ENCODE measurements at regions not wholly inside any gene's neighbourhood (a gene's known extent, or its start where the extent isn't known, plus 50 kb on each side); places are given as distances from the start of the nearest gene placed in this dataset.

GRCh38 chr5:36369219-36369690, 67.6 kb upstream of the RANBP3L start:
- ATAC-seq: no peak
- TF ChIP-seq ARNTL (CRISPR knock-in tag; IDR thresholded peaks at IDR 0.05; ENCODE audit: borderline replicate concordance, low read depth) (no peak), TCF4 (CRISPR knock-in tag; IDR thresholded peaks at IDR 0.05; ENCODE audit: borderline replicate concordance) (no peak), ZNF8 (CRISPR knock-in tag; IDR thresholded peaks at IDR 0.05) (no peak), ISL1 (CRISPR knock-in tag; IDR thresholded peaks at IDR 0.05) (no peak), TSHZ2 (CRISPR knock-in tag; IDR thresholded peaks at IDR 0.05) (no peak), SNAI2 (CRISPR knock-in tag; IDR thresholded peaks at IDR 0.05) (no peak), ZFP30 (CRISPR knock-in tag; IDR thresholded peaks at IDR 0.05) (no peak), TOX (CRISPR knock-in tag; IDR thresholded peaks at IDR 0.05; ENCODE audit: borderline replicate concordance) (no peak), POU6F1 (CRISPR knock-in tag; IDR thresholded peaks at IDR 0.05; ENCODE audit: borderline replicate concordance, low read depth) (no peak), OSR1 (CRISPR knock-in tag; IDR thresholded peaks at IDR 0.05) (no peak), CSDC2 (CRISPR knock-in tag; IDR thresholded peaks at IDR 0.05) (no peak), ZC3H10 (CRISPR knock-in tag; IDR thresholded peaks at IDR 0.05) (no peak)

- ATAC-seq: no peak
Observed at GRCh38 chr5:36370073-36370472, 68.4 kb upstream of the RANBP3L start.

GRCh38 chr5:36371366-36371765, 69.7 kb upstream of the RANBP3L start:
- ATAC-seq: no peak
- TF ChIP-seq ZNF565 (CRISPR knock-in tag; conservative IDR thresholded peaks at IDR 0.05; ENCODE audit: low read depth): no peak
- no peak for TF ChIP-seq TSHZ2 (CRISPR knock-in tag; IDR thresholded peaks at IDR 0.05)
- no peak for TF ChIP-seq CSRNP3 (CRISPR knock-in tag; IDR thresholded peaks at IDR 0.05)
- no peak for TF ChIP-seq ISL1 (CRISPR knock-in tag; IDR thresholded peaks at IDR 0.05)
- no peak for TF ChIP-seq BACH2 (CRISPR knock-in tag; IDR thresholded peaks at IDR 0.05; ENCODE audit: borderline replicate concordance)
- TF ChIP-seq OSR1 (CRISPR knock-in tag; IDR thresholded peaks at IDR 0.05): no peak
- no peak for TF ChIP-seq ZFP3 (CRISPR knock-in tag; IDR thresholded peaks at IDR 0.05)
- TF ChIP-seq PPARA (CRISPR knock-in tag; IDR thresholded peaks at IDR 0.05; ENCODE audit: borderline replicate concordance): no peak
- TF ChIP-seq GLIS3 (CRISPR knock-in tag; IDR thresholded peaks at IDR 0.05): no peak
- TF ChIP-seq ESRRG (CRISPR knock-in tag; IDR thresholded peaks at IDR 0.05): no peak
- TF ChIP-seq PATZ1 (CRISPR knock-in tag; IDR thresholded peaks at IDR 0.05; ENCODE audit: borderline replicate concordance): no peak

More at GRCh38 chr5:36370073-36370472, 68.4 kb upstream of the RANBP3L start:
- no peak for TF ChIP-seq GLIS3 (CRISPR knock-in tag; IDR thresholded peaks at IDR 0.05)
- TF ChIP-seq BACH2 (CRISPR knock-in tag; IDR thresholded peaks at IDR 0.05; ENCODE audit: borderline replicate concordance): no peak
- no peak for TF ChIP-seq TSHZ2 (CRISPR knock-in tag; IDR thresholded peaks at IDR 0.05)
- TF ChIP-seq TOX (CRISPR knock-in tag; IDR thresholded peaks at IDR 0.05; ENCODE audit: borderline replicate concordance): no peak
- TF ChIP-seq CSDC2 (CRISPR knock-in tag; IDR thresholded peaks at IDR 0.05): no peak
- TF ChIP-seq ZFP3 (CRISPR knock-in tag; IDR thresholded peaks at IDR 0.05): no peak
